ENCODE measurements at regions not wholly inside any gene's neighbourhood (a gene's known extent, or its start where the extent isn't known, plus 50 kb on each side); places are given as distances from the start of the nearest gene placed in this dataset.

DNA sequence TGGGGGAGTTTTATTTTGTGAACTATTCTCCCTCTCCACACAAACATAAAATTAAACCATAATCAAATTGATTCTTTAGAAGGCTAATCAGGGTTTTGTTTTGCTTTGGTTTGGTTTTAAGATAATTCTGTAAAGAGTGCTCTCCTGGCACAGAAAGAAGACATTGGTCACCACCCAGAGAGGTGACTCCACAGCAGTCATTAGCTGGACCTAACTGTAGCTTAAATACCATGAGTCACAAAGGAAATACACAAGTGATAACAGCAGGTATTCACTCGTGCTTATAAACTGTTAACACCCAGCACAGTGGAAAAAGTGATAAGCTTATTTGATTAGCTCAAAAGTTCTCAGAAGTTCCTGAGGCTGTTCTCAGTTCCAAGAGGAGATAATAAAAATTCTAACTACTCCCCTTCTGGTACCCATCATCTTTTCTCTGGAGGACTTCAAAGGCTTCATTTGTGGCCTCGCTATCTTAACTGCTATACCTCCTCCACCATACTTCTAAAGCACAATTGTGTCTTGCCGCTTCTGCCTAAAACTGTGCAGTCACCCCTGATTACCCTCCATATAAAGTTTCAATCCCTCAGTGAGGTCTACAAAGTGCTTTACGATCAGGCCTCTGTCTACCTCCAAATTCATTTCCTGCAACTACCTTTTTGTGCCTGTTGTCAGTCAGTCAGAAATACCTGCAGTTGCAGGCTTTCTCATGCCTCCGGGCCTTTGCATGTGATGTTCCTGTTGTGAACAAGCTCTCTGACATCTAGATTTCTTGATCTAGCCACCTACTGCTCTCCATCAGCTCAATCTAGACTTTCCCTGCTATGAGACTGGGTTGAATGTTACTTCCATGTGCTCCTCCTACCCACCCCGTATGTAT lies 201.1 kb downstream of the SAMD5 start:
- POLR2A ChIA-PET, result no interaction called here
- Mint-ChIP-seq H3K9me3 (no peaks in the 10 kb centered on the region), H3K27me3 (no peaks in the 10 kb centered on the region), H3K4me3 (no peak overlapping the region), H3K36me3 (ENCODE audit: low read depth) (no peaks in the 10 kb centered on the region), H3K27ac (no peak overlapping the region), H3K4me1 (no peaks in the 10 kb centered on the region)
- DNase-seq, result no peak
- CTCF ChIA-PET, result no interaction called here

DNA sequence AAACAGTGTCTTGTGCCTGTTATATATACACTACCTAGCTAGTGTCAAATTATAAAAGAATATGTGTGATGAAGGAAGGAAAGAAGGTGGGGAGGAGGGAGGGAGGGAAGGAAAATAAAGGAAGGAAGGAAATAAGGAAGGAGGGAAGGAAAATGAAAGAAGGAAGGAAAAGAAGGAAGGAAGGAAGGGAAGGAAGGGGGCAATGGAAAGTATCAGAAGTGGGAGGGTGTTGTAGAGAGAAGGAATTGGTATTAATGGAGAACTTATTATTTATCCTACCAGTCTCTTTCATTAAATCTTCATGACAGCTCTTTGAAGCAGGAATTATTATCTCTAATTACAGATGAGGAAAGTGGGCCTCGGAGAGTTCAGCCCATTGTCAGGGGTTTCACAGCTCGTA lies 202.4 kb downstream of the SAMD5 start:
- Mint-ChIP-seq H3K27ac (no peak overlapping the region), H3K9me3 (no peaks in the 10 kb centered on the region), H3K4me1 (no peaks in the 10 kb centered on the region), H3K36me3 (ENCODE audit: low read depth) (no peaks in the 10 kb centered on the region), H3K4me3 (no peak overlapping the region), H3K27me3 (no peaks in the 10 kb centered on the region)
- DNase-seq, result no peak
- ChIA-PET CTCF (interaction anchor here (0.6 to 0.7 kb wide), 2 partner anchors 19 to 1045 kb away, joined by 3 read pairs; no protein-coding TSS in a partner anchor), POLR2A (no interaction called here)

DNA sequence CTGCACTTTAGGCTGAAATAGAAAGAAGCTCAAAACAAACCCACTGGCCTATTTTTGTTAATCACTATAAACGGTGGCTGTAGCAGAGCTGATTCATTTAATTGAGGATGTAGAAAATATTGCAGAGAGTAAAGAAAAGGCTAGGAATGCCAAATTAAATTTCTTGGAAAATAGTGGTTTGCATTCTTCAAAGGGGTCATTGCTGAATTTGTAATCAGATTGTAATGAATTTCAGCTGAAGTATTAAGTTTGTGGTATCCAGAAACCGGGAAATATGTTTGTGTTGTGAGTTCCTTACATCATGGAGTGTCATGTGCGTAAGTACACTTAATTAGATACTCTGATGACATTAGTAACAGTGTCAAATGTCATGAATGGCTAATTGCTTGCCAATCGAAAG lies 203.0 kb downstream of the SAMD5 start:
- H3K4me1 Mint-ChIP-seq, result no peaks in the 10 kb centered on the region
- H3K9me3 Mint-ChIP-seq, result no peaks in the 10 kb centered on the region
- no peak overlapping the region for H3K27ac Mint-ChIP-seq
- no peak for DNase-seq
- H3K36me3 Mint-ChIP-seq (ENCODE audit: low read depth), result no peaks in the 10 kb centered on the region
- CTCF ChIA-PET, result interaction anchor here (0.6 kb wide), 1 partner anchor 18 kb away, joined by 3 read pairs; no protein-coding TSS in a partner anchor
- H3K4me3 Mint-ChIP-seq, result no peak overlapping the region
- H3K27me3 Mint-ChIP-seq, result no peaks in the 10 kb centered on the region
- POLR2A ChIA-PET, result no interaction called here

DNA sequence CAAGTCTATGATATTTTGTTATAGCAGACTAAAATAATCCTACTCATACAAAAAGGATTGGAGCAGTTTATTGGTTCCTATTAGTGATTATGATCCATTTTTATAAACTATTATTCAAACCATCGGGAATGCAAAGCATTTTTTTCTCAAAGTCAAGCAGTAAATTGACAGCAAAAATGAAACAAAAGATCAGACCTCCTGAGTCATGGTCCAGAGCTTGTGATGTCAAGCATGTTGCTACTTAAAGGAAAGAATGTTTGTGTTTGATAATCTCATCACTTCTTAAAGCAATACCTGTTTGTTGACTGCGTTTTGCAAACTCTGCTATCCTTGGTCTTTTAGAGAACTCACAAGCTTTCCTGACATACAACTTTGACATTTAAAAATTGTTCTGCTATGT lies 204.4 kb downstream of the SAMD5 start:
- H3K36me3 Mint-ChIP-seq (ENCODE audit: low read depth), result no peaks in the 10 kb centered on the region
- H3K4me1 Mint-ChIP-seq, result no peaks in the 10 kb centered on the region
- no peak overlapping the region for H3K4me3 Mint-ChIP-seq
- no peak overlapping the region for H3K27ac Mint-ChIP-seq
- POLR2A ChIA-PET, result no interaction called here
- CTCF ChIA-PET, result no interaction called here
- H3K27me3 Mint-ChIP-seq, result no peaks in the 10 kb centered on the region
- DNase-seq, result no peak
- H3K9me3 Mint-ChIP-seq, result no peaks in the 10 kb centered on the region

DNA sequence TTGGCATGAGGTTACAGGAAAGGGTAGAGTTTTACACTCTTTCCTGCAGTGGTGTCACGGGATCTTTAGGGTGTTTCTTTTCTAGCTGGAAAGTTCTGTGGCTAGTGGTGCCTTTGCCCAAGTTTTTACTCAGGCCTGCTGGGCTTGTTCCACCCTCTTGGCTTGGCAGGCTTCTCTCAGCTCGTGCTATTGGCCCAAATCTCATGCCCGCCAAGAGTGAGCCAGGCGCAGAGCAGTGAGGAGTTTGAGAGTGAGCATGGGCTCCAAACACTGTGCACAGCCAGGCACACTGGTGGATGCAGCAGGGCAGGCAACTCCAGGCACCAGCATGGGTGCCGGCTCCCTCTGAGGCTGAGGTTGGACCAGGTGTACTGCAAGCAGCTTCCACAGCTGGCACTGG lies 206.5 kb downstream of the SAMD5 start:
- H3K4me1 Mint-ChIP-seq, result no peaks in the 10 kb centered on the region
- CTCF ChIA-PET, result interaction anchor here (0.6 to 1.4 kb wide), 3 partner anchors 9 to 117 kb away, joined by 3 to 5 read pairs (median 3); no protein-coding TSS in a partner anchor
- POLR2A ChIA-PET, result no interaction called here
- no peak for DNase-seq
- no peaks in the 10 kb centered on the region for H3K36me3 Mint-ChIP-seq (ENCODE audit: low read depth)
- no peaks in the 10 kb centered on the region for H3K9me3 Mint-ChIP-seq
- no peaks in the 10 kb centered on the region for H3K27me3 Mint-ChIP-seq
- H3K4me3 Mint-ChIP-seq, result no peak overlapping the region
- no peak overlapping the region for H3K27ac Mint-ChIP-seq

DNA sequence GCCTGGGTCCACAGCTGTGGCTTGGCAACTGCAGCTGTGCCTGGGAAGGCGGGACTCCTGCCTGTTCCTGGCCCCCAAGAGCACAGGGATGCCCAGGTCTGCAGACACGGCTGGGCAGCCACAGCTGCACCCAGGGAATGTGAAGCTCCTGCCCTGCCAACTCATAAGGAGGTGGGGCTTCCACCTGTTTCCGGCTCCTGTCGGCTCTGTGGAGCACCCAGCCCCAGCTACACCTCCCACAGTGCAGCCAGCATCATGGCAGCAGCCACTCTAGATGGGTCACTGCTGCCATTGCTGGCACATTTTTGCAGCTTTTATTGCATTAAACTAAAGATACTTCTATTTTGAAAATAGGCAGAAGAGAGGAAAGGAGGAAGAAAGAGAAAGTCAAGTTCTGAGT lies 207.9 kb downstream of the SAMD5 start:
- POLR2A ChIA-PET, result no interaction called here
- DNase-seq, result no peak
- Mint-ChIP-seq H3K9me3 (no peaks in the 10 kb centered on the region), H3K27ac (no peak overlapping the region), H3K4me3 (no peak overlapping the region), H3K27me3 (no peaks in the 10 kb centered on the region), H3K4me1 (no peaks in the 10 kb centered on the region), H3K36me3 (ENCODE audit: low read depth) (no peaks in the 10 kb centered on the region)
- CTCF ChIA-PET, result interaction anchor here (1.4 kb wide), 1 partner anchor 8 kb away, joined by 3 read pairs; no protein-coding TSS in a partner anchor

DNA sequence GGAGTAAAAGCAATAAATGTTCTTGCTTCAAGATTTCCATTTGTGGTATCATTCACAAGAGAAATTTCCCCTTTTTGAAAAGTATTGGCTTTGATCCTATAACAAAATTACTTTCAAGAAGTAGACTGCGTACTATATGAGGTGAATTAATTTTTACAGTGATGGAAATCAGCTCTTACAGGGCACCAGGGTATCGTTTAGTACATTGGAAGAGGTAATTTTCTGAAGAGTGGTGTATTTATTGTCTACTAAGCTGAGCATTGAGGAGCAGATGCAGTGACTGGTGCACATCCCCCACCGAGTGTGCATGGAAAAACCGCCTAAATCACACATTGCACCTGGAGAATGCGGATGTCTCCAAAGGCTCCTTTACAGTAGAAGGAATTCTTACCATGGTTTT lies 209.5 kb downstream of the SAMD5 start:
- Mint-ChIP-seq H3K4me1 (no peaks in the 10 kb centered on the region), H3K27ac (no peak overlapping the region), H3K36me3 (ENCODE audit: low read depth) (no peaks in the 10 kb centered on the region), H3K27me3 (no peaks in the 10 kb centered on the region), H3K9me3 (no peaks in the 10 kb centered on the region), H3K4me3 (no peak overlapping the region)
- POLR2A ChIA-PET, result no interaction called here
- DNase-seq, result no peak
- CTCF ChIA-PET, result no interaction called here

DNA sequence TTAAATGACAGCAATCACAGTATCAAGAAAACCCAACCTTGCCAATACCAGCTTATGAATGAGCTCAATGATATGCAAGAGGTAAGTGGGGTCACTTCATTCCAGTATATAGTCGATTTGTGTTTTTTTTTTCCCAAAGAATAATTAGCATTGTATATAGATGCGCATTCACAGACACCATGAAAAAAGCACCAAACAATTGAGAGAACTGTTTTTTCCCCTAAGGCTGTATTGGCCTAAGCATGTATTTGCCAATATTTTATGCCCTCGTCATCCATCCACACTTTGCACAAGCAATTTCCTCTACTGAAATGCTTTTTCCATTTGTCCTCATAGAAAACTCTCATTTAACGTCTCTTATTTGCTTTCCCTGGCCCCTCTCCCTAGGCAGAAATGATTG lies 213.7 kb downstream of the SAMD5 start:
- H3K9me3 Mint-ChIP-seq, result no peaks in the 10 kb centered on the region
- no peak for DNase-seq
- no peaks in the 10 kb centered on the region for H3K27me3 Mint-ChIP-seq
- no peaks in the 10 kb centered on the region for H3K36me3 Mint-ChIP-seq (ENCODE audit: low read depth)
- ChIA-PET CTCF (no interaction called here), POLR2A (no interaction called here)
- no peak overlapping the region for H3K27ac Mint-ChIP-seq
- no peak overlapping the region for H3K4me3 Mint-ChIP-seq
- H3K4me1 Mint-ChIP-seq, result no peaks in the 10 kb centered on the region

DNA sequence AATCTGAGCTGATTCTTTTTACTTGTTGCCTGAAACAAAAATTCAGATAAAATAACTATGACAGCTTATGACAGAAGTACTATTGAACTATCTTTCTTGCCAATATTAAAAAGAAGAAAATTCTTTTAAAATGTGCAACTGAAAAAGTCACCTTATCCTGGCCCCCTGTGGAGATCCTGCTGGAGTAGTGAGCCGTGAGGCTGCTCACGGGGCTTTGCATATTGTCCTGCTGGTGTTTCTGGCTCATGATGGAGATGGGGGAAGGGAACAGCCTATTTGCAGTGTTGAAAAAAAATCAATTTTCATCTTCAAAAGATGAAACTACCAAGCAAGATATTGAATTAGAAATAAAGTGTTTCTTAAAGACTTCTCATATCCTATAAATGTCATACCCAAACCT lies 216.0 kb downstream of the SAMD5 start:
- Mint-ChIP-seq H3K27me3 (no peaks in the 10 kb centered on the region), H3K4me1 (no peaks in the 10 kb centered on the region), H3K27ac (no peak overlapping the region), H3K4me3 (no peak overlapping the region), H3K9me3 (no peaks in the 10 kb centered on the region), H3K36me3 (ENCODE audit: low read depth) (no peaks in the 10 kb centered on the region)
- CTCF ChIA-PET, result interaction anchor here (1.3 kb wide), 1 partner anchor 9 kb away, joined by 3 read pairs; no protein-coding TSS in a partner anchor
- DNase-seq, result no peak
- POLR2A ChIA-PET, result no interaction called here

DNA sequence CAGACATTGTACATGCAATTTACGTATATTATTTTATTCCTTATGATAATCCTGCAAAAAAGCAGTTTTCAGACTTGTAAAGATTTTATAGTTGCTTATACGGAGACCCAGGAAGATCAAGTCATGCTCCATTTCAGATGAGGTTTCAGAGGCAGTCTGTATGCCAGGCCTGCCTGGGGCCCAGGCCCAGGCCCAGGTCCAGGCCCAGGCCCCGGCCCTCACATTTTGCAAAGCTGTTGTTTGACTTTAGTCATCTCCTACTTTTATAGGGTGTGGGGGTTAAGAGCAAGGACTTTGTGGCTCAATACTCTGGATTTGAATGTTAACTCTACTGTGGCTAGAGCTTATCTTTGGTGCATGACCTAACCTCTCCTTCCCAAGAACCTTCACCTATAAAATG lies 217.9 kb downstream of the SAMD5 start:
- Mint-ChIP-seq H3K27me3 (no peaks in the 10 kb centered on the region), H3K36me3 (ENCODE audit: low read depth) (no peaks in the 10 kb centered on the region), H3K4me1 (no peaks in the 10 kb centered on the region), H3K9me3 (no peaks in the 10 kb centered on the region), H3K27ac (no peak overlapping the region), H3K4me3 (no peak overlapping the region)
- ChIA-PET CTCF (no interaction called here), POLR2A (interaction anchor here (0.5 kb wide), 1 partner anchor 560 kb away, joined by 6 read pairs; no protein-coding TSS in a partner anchor)
- no peak for DNase-seq

DNA sequence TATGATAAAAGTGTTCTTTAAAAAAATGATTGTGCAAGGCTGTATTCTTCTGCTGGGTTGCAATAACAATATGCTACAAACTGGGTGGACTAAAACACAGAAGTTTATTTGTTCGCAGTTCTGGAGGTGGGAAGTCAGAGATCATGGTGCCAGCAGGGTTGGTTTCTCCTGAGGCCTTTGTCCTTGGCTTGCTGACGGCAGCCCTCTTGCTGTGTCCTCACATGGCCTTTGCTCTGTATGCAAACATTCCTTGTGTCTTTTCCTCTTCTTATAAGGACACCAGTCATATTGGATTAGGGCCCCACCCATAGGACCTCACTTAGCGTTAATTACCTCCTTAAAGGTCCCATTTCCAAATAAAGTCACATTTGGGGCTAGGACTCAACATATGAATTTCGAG lies 220.4 kb downstream of the SAMD5 start:
- Mint-ChIP-seq H3K9me3 (no peaks in the 10 kb centered on the region), H3K4me1 (no peaks in the 10 kb centered on the region), H3K4me3 (no peak overlapping the region), H3K27me3 (no peaks in the 10 kb centered on the region), H3K27ac (no peak overlapping the region), H3K36me3 (ENCODE audit: low read depth) (no peaks in the 10 kb centered on the region)
- POLR2A ChIA-PET, result no interaction called here
- DNase-seq, result no peak
- CTCF ChIA-PET, result no interaction called here

DNA sequence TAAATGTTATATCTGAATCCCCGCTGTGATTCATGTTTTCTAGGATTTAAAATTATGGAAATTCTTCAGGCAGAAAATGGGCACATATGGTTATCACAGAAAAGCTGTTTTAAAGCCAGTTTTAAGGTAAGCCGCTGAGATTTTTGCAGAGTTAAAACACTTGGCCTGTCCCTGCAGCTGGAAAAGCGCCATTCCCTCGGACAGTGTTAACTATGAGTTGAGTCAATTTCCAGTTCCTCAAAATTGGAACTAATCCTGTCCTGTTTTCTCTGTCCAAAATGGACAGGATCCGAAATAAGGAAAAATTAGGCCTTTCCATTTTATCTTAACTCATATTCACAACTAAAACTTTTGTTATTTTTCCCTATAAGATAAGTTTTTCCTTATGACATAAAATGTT lies 225.2 kb downstream of the SAMD5 start:
- Mint-ChIP-seq H3K27me3 (no peaks in the 10 kb centered on the region), H3K9me3 (no peaks in the 10 kb centered on the region), H3K4me1 (no peaks in the 10 kb centered on the region), H3K27ac (no peak overlapping the region), H3K4me3 (no peak overlapping the region), H3K36me3 (ENCODE audit: low read depth) (no peaks in the 10 kb centered on the region)
- DNase-seq, result no peak
- ChIA-PET CTCF (no interaction called here), POLR2A (no interaction called here)

DNA sequence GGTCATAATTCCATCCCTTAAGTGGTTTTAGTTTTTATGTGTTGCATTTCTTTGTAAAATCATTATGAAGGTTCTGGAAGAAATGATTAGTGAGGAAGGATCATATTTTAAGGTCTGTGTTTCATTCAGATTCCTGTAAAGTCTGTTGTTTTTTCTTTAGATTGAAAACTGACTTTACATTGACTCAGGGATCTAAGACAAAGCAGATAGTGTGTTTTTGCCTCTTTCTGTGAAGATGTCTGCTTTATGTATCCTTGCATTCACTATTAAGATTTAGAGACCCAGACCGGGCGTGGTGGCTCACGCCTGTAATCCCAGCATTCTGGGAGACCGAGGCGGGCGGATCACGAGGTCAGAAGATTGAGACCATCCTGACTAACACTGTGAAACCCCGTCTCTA lies 225.7 kb downstream of the SAMD5 start:
- ChIA-PET CTCF (interaction anchor here (0.6 kb wide), 1 partner anchor 764 kb away, joined by 6 read pairs; no protein-coding TSS in a partner anchor), POLR2A (no interaction called here)
- no peaks in the 10 kb centered on the region for H3K27me3 Mint-ChIP-seq
- H3K36me3 Mint-ChIP-seq (ENCODE audit: low read depth), result no peaks in the 10 kb centered on the region
- no peak overlapping the region for H3K4me3 Mint-ChIP-seq
- H3K4me1 Mint-ChIP-seq, result no peaks in the 10 kb centered on the region
- no peak for DNase-seq
- no peak overlapping the region for H3K27ac Mint-ChIP-seq
- H3K9me3 Mint-ChIP-seq, result no peaks in the 10 kb centered on the region

DNA sequence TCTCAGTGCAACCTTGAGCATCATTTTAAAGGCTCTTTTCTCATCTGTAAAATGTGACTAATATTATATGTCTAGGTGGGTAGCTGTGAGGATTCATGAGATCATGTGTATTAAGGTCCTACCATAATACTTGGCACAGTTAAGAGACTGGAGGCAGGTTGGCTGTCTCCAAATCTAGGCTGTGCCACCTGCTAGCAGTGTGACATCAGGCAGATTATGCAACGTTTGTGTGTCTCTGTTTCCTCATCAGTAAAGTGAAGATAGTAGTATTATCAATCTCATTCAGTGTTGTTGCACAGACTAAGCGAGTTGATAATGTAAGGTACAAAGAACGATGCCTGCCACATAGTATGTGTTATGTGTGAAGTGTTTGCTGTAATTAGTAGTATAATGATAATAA lies 227.4 kb downstream of the SAMD5 start:
- Mint-ChIP-seq H3K27ac (no peak overlapping the region), H3K4me1 (no peaks in the 10 kb centered on the region), H3K4me3 (no peak overlapping the region), H3K27me3 (no peaks in the 10 kb centered on the region), H3K9me3 (no peaks in the 10 kb centered on the region), H3K36me3 (ENCODE audit: low read depth) (no peaks in the 10 kb centered on the region)
- CTCF ChIA-PET, result no interaction called here
- no peak for DNase-seq
- POLR2A ChIA-PET, result no interaction called here
